Panc1 (cell line): ENCODE measurements at regions not wholly inside any gene's neighbourhood (a gene's known extent, or its start where the extent isn't known, plus 50 kb on each side); places are given as distances from the start of the nearest gene placed in this dataset.

Source experiments
- ATAC-seq: fragments of 200-7000 bp; cut with Tn5 transposase; 2 replicates; pipeline ENCODE4 v1.9.1; 2020; ENCODE audit warnings: mild to moderate bottlenecking, moderate library complexity
- BruUV-seq: library from RNA; stranded (reverse); fragments of 400-500 nt; replicated peaks from 2 replicates; lab custom pipeline; 2021; lab: Mats Ljungman, UMichigan
- CTCF ChIA-PET: fragments of 300-600 bp; sonication (Branson Sonifier 250); formaldehyde crosslinking; loops from one replicate; lab custom pipeline; 2022; ENCODE audit warnings: antibody characterized with exemption; lab: Charles Lee
- POLR2A ChIA-PET: fragments of 300-600 bp; sonication (Branson Sonifier 250); formaldehyde crosslinking; loops from one replicate; lab custom pipeline; 2022; ENCODE audit warnings: antibody characterized with exemption; lab: Charles Lee
- DNase-seq: peaks from one replicate; pipeline ENCODE4 v3.0.0-alpha.2; 2010; ENCODE audit warnings: low read depth, low spot score
- H3K27ac ChIP-seq: 2 replicates; pipeline ENCODE4 v1.5.1; 2011; ENCODE audit warnings: mild to moderate bottlenecking, low read length, inconsistent platforms
- H3K27me3 ChIP-seq: fragments of 200-500 bp; sonication (Bioruptor generic); 2 replicates; pipeline ENCODE4 v1.6.0; 2014; ENCODE audit warnings: low read length, inconsistent platforms; ENCODE audit not compliant: control insufficient read depth, insufficient read depth
- H3K36me3 ChIP-seq: fragments of 200-500 bp; sonication (Bioruptor generic); 2 replicates; pipeline ENCODE4 v1.5.1; 2014; ENCODE audit warnings: inconsistent platforms, mild to moderate bottlenecking, low read length, moderate library complexity; ENCODE audit not compliant: control insufficient read depth, insufficient read depth
- H3K4me1 ChIP-seq: 2 replicates; pipeline ENCODE4 v1.5.1; 2011; ENCODE audit warnings: inconsistent platforms, mild to moderate bottlenecking, low read length, moderate library complexity; ENCODE audit not compliant: control insufficient read depth, insufficient read depth
- H3K4me3 ChIP-seq, 2 experiments: 2 replicates each; pipeline ENCODE4 v1.5.1; 2011 to 2012; ENCODE audit warnings: low read depth in 2 of 2, low read length in 2 of 2, mild to moderate bottlenecking in 2 of 2, inconsistent platforms in 1 of 2, moderate library complexity in 1 of 2
- H3K9me3 ChIP-seq: fragments of 200-500 bp; sonication (Bioruptor generic); 2 replicates; pipeline ENCODE4 v1.5.1; 2014; ENCODE audit warnings: low read depth, mild to moderate bottlenecking, inconsistent platforms, low read length, moderate library complexity; ENCODE audit not compliant: control insufficient read depth, insufficient read depth
- POLR2AphosphoS5 ChIP-seq: IDR thresholded peaks from 2 replicates; pipeline ENCODE4 v1.6.1; 2012; ENCODE audit warnings: mild to moderate bottlenecking, low read depth, low read length, moderate library complexity
- SIN3A ChIP-seq: IDR thresholded peaks from 2 replicates; pipeline ENCODE4 v1.6.1; 2012; ENCODE audit warnings: low read depth, mild to moderate bottlenecking, low read length, moderate library complexity, borderline replicate concordance; ENCODE audit not compliant: insufficient read depth
- TCF7L2 ChIP-seq: IDR thresholded peaks from 2 replicates; pipeline ENCODE4 v1.6.1; 2011; ENCODE audit warnings: mild to moderate bottlenecking, low read depth, low read length, inconsistent platforms
- in situ Hi-C: cut with HindIII; loops from 2 replicates; pipeline ENCODE4 v1.10.0; 2016; ENCODE audit warnings: low sequenced_read_pairs, low pct_unique_long_range_greater_than_20kb
- intact Hi-C: fragments of 100-400 bp; cut with micrococcal nuclease; formaldehyde crosslinking; loops from one replicate; pipeline ENCODE4 v1.10.0; 2022; ENCODE audit not compliant: unreplicated experiment
- TF ChIP-seq, protein P1 (sequence below), 2 experiments: IDR thresholded peaks; 2 replicates each; pipeline ENCODE4 v1.6.1; 2011 to 2012; ENCODE audit warnings: low read depth in 2 of 2, control low read depth in 1 of 2, low read length in 1 of 2, mild to moderate bottlenecking in 1 of 2, moderate library complexity in 1 of 2; ENCODE audit not compliant: insufficient read depth in 1 of 2
- TF ChIP-seq, protein P2 (sequence below): fragments of 450-650 bp; IDR thresholded peaks from 2 replicates; pipeline ENCODE4 v1.5.1; 2017; ENCODE audit warnings: mild to moderate bottlenecking

DNA sequence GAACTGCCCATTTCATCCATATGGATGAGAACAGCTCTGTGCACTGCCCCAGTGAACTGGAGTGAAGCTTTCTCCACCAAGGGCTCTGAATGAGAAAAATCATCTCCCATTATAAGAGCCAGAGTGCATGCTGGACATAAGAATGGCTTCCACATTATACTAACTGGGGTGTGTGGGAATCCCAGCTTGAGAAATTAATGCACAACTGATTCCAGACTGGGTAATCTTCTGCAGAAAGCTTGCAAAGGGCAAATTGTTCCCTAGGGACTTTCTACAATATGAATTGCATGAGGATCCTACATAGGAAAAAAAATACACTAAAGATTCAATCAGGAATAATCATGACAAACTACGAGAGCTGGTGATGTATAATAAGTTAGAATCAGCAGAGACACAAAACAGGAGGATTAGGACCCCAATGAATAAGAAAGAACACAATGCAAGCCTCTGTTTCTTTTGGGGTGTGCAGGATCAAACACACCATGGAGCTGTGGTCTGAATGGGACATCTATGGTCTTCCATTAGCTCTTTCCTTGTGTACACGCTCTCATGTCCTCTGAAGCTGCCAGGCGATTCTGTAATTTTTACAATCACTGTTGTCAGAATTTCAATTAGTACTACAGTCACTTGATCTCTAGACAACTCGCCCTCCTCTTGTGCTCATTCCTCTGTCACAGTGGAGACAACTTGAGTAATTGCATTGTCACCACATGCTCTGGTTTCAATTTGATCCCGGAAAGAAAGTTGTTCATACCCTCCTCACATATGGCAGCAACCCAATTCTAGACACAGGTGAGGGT lies 1327.4 kb downstream of the GATA3 start:
- no TSS peak for BruUV-seq
- no peak for ATAC-seq
- POLR2A ChIA-PET, result no interaction called here

GRCh38 chr10:9382533-9382866 lies 1328.0 kb downstream of the GATA3 start:
- Histone ChIP-seq H3K4me3 (no peak overlapping the region), H3K4me1 (no peaks in the 10 kb centered on the region), H3K36me3 (no peaks in the 10 kb centered on the region), H3K27ac (no peak overlapping the region), H3K9me3 (no peaks in the 10 kb centered on the region), H3K27me3 (no peaks in the 10 kb centered on the region)
- in situ Hi-C loops (no loop called here), intact Hi-C loops (no loop called here)
- TF ChIP-seq POLR2AphosphoS5, result no peak
- TF ChIP-seq, protein P1, sequence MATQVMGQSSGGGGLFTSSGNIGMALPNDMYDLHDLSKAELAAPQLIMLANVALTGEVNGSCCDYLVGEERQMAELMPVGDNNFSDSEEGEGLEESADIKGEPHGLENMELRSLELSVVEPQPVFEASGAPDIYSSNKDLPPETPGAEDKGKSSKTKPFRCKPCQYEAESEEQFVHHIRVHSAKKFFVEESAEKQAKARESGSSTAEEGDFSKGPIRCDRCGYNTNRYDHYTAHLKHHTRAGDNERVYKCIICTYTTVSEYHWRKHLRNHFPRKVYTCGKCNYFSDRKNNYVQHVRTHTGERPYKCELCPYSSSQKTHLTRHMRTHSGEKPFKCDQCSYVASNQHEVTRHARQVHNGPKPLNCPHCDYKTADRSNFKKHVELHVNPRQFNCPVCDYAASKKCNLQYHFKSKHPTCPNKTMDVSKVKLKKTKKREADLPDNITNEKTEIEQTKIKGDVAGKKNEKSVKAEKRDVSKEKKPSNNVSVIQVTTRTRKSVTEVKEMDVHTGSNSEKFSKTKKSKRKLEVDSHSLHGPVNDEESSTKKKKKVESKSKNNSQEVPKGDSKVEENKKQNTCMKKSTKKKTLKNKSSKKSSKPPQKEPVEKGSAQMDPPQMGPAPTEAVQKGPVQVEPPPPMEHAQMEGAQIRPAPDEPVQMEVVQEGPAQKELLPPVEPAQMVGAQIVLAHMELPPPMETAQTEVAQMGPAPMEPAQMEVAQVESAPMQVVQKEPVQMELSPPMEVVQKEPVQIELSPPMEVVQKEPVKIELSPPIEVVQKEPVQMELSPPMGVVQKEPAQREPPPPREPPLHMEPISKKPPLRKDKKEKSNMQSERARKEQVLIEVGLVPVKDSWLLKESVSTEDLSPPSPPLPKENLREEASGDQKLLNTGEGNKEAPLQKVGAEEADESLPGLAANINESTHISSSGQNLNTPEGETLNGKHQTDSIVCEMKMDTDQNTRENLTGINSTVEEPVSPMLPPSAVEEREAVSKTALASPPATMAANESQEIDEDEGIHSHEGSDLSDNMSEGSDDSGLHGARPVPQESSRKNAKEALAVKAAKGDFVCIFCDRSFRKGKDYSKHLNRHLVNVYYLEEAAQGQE (IDR thresholded peaks at IDR 0.05; ENCODE audit: insufficient read depth in 1 of 2, low read depth in 2 of 2, low read length in 1 of 2), result no peak
- no peak for TF ChIP-seq TCF7L2
- TF ChIP-seq SIN3A, result no peak
- TF ChIP-seq, protein P2, sequence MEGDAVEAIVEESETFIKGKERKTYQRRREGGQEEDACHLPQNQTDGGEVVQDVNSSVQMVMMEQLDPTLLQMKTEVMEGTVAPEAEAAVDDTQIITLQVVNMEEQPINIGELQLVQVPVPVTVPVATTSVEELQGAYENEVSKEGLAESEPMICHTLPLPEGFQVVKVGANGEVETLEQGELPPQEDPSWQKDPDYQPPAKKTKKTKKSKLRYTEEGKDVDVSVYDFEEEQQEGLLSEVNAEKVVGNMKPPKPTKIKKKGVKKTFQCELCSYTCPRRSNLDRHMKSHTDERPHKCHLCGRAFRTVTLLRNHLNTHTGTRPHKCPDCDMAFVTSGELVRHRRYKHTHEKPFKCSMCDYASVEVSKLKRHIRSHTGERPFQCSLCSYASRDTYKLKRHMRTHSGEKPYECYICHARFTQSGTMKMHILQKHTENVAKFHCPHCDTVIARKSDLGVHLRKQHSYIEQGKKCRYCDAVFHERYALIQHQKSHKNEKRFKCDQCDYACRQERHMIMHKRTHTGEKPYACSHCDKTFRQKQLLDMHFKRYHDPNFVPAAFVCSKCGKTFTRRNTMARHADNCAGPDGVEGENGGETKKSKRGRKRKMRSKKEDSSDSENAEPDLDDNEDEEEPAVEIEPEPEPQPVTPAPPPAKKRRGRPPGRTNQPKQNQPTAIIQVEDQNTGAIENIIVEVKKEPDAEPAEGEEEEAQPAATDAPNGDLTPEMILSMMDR, result no peak
- no peak for ATAC-seq
- BruUV-seq, result no TSS peak
- DNase-seq, result no peak
- POLR2A ChIA-PET, result no interaction called here
- CTCF ChIA-PET, result no interaction called here

More for the DNA sequence above, 1327.4 kb downstream of the GATA3 start:
- intact Hi-C loops, result no loop called here
- no peak for TF ChIP-seq TCF7L2
- in situ Hi-C loops, result no loop called here
- CTCF ChIA-PET, result no interaction called here
- no peak for DNase-seq
- no peaks in the 10 kb centered on the region for H3K9me3 ChIP-seq
- no peaks in the 10 kb centered on the region for H3K27me3 ChIP-seq
- no peak overlapping the region for H3K27ac ChIP-seq
- H3K4me3 ChIP-seq, result no peak overlapping the region
- H3K36me3 ChIP-seq, result no peaks in the 10 kb centered on the region
- H3K4me1 ChIP-seq, result no peaks in the 10 kb centered on the region

GRCh38 chr10:9390516-9390915 lies 1336.0 kb downstream of the GATA3 start:
- TF ChIP-seq, protein P1 (IDR thresholded peaks at IDR 0.05; ENCODE audit: insufficient read depth in 1 of 2, low read depth in 2 of 2, low read length in 1 of 2), result no peak
- TF ChIP-seq TCF7L2 (no peak), POLR2AphosphoS5 (no peak)
- no peaks in the 10 kb centered on the region for H3K36me3 ChIP-seq
- no peak overlapping the region for H3K4me3 ChIP-seq
- no peak overlapping the region for H3K27ac ChIP-seq
- in situ Hi-C loops (no loop called here), intact Hi-C loops (no loop called here)
- no peaks in the 10 kb centered on the region for H3K27me3 ChIP-seq
- ChIA-PET POLR2A (no interaction called here), CTCF (no interaction called here)
- no peak for ATAC-seq
- H3K9me3 ChIP-seq, result no peaks in the 10 kb centered on the region
- no TSS peak for BruUV-seq
- no peaks in the 10 kb centered on the region for H3K4me1 ChIP-seq
- no peak for DNase-seq
